HG02938 (cell line): ENCODE measurements at regions not wholly inside any gene's neighbourhood (a gene's known extent, or its start where the extent isn't known, plus 50 kb on each side); places are given as distances from the start of the nearest gene placed in this dataset.

ENCODE experiments used
- ATAC-seq: cut with Tn5 transposase; IDR thresholded peaks from one replicate; pipeline ENCODE4 v1.9.1; 2021; ENCODE audit warnings: mild to moderate bottlenecking, moderate library complexity; ENCODE audit not compliant: unreplicated experiment

DNA sequence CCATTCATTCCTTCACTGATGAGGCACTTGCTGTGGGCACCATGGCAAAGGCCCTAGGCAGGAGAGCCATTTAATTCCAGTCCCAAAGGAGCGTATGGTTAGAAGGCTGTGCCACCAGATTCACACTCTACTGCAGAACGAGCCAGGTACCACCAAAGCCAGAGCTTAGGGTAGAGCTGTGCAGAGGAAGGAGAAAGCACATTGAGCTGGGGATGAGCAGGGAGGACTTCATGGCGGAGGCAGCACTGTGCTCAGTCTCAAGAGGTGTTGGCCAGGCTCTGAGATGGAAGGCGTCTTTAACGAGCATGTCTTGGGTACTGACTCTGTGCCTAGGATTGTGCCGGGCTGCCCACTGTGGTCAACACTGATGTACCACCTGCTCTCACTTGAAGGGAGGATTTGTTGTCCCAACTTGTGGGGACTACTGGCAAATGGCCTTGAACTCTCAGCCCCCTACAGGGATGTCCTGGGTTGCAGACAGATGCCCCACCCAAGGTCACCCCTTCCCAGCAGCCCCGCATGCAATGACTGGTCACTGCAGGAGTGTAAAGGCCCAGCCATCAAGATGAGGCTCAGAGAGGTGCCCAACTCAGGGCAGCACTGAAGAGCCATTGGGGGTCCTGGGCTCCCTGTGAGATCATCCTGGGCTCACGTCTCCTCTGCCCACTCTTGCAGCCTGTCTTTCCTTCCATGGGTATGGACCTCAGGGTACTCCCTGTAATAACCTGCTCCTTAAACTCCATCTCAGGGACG, 251.4 kb downstream of the GLI2 start:
- no peak for ATAC-seq

DNA sequence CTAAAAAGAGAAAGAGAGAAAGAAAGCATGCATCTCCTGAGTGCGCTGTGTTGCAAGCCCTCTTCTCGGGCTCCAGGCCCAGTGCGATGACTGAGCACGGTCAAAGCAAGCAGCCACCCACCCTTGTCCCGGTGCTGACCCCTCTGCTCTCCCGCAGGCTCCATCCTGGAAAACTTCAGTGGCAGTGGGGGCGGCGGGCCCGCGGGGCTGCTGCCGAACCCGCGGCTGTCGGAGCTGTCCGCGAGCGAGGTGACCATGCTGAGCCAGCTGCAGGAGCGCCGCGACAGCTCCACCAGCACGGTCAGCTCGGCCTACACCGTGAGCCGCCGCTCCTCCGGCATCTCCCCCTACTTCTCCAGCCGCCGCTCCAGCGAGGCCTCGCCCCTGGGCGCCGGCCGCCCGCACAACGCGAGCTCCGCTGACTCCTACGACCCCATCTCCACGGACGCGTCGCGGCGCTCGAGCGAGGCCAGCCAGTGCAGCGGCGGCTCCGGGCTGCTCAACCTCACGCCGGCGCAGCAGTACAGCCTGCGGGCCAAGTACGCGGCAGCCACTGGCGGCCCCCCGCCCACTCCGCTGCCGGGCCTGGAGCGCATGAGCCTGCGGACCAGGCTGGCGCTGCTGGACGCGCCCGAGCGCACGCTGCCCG, 252.5 kb downstream of the GLI2 start:
- ATAC-seq, result no peak

DNA sequence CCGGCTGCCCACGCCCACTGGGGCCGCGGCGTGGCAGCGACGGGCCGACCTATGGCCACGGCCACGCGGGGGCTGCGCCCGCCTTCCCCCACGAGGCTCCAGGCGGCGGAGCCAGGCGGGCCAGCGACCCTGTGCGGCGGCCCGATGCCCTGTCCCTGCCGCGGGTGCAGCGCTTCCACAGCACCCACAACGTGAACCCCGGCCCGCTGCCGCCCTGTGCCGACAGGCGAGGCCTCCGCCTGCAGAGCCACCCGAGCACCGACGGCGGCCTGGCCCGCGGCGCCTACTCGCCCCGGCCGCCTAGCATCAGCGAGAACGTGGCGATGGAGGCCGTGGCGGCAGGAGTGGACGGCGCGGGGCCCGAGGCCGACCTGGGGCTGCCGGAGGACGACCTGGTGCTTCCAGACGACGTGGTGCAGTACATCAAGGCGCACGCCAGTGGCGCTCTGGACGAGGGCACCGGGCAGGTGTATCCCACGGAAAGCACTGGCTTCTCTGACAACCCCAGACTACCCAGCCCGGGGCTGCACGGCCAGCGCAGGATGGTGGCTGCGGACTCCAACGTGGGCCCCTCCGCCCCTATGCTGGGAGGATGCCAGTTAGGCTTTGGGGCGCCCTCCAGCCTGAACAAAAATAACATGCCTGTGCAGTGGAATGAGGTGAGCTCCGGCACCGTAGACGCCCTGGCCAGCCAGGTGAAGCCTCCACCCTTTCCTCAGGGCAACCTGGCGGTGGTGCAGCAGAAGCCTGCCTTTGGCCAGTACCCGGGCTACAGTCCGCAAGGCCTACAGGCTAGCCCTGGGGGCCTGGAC, 253.2 kb downstream of the GLI2 start:
- ATAC-seq, result no peak

DNA sequence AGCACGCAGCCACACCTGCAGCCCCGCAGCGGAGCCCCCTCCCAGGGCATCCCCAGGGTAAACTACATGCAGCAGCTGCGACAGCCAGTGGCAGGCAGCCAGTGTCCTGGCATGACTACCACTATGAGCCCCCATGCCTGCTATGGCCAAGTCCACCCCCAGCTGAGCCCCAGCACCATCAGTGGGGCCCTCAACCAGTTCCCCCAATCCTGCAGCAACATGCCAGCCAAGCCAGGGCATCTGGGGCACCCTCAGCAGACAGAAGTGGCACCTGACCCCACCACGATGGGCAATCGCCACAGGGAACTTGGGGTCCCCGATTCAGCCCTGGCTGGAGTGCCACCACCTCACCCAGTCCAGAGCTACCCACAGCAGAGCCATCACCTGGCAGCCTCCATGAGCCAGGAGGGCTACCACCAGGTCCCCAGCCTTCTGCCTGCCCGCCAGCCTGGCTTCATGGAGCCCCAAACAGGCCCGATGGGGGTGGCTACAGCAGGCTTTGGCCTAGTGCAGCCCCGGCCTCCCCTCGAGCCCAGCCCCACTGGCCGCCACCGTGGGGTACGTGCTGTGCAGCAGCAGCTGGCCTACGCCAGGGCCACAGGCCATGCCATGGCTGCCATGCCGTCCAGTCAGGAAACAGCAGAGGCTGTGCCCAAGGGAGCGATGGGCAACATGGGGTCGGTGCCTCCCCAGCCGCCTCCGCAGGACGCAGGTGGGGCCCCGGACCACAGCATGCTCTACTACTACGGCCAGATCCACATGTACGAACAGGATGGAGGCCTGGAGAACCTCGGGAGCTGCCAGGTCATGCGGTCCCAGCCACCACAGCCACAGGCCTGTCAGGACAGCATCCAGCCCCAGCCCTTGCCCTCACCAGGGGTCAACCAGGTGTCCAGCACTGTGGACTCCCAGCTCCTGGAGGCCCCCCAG, 254.1 kb downstream of the GLI2 start:
- ATAC-seq, result no peak

DNA sequence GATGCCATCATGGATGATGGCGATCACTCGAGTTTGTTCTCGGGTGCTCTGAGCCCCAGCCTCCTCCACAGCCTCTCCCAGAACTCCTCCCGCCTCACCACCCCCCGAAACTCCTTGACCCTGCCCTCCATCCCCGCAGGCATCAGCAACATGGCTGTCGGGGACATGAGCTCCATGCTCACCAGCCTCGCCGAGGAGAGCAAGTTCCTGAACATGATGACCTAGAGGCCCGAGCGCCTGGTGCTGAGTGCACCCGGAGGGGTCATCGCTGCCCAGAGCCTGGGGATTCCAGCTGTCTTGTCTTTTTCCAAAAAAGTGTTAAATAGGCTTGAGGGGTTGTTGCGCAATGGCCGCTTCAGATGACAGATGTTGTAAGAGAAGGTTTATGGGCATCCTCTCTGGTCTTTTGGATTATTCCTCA, 254.8 kb downstream of the GLI2 start:
- no peak for ATAC-seq

DNA sequence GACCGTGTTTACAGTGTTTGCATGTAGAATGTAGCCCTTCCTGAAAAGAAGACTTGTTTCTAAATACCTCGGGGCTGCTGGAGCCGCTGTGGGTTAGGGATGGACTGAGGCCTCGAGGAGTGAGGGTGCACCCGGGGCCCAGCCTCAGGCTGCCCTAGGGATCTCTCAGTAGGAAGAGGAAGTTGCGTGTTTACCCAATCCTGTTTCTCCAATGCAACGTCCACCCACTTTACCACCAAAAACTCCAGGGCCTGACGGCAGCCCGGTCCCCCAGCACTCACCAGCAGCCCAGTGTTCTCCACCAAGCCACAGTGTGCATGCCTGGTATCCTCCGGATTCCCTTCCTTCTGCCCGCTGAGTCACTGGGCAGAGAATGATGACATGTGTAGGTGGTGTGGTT, 255.8 kb downstream of the GLI2 start:
- ATAC-seq, result no peak

DNA sequence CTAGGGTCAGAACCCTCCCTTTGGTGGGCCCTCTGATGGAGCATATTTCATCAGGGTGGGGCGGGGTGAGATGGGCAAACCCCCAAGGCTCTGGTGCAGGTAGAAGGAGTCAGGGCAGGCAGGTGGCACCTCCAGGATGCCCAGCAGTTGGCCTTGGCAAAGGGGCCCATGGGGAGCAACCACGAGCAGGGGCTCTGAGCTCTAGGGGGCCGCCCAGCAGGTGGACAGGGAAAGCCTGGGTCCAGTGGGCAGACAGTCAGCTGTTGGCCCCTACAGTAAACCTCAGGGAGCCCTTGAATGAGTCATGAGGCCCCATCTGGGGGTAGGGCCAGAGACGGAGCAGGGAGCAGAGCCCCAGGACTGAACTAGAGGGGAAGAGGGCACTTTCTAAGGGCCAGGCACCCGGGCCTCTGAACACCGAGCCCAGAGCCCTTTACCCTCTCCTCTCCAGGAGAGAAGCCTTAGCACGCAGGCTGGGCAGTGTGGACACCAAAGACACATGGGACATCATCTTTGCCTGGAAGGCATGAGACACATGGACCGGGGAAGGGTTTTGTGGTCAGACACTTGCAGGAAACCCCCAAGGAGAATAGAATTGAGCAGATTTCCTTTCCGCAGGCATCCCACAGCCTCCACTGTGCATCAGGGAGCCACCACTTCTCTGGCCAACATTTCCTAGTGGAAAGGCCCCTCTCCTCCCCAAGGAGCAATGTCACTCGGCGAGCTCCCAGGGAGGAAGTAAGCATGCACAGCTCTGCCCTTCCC, 257.3 kb downstream of the GLI2 start:
- ATAC-seq, result no peak

DNA sequence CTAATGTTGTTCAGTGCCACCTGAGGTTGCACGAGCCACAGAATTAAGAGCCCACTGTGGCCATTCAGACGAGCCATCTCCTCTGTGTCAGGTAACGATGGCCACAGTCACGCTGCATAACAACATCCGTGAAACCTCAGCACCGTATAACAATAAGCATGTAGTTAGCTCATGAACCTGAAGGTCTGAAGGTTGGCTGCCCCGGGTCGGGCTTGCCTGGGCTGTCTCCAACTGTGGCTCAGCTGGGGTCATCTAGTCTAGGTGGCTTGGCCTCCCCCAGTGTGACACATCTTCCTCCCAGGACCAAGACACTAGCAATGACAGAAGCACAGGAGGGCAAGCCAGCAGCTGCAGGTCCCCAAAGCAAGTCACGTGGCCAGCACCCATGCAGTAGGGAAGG, 258.0 kb downstream of the GLI2 start:
- ATAC-seq, result no peak

DNA sequence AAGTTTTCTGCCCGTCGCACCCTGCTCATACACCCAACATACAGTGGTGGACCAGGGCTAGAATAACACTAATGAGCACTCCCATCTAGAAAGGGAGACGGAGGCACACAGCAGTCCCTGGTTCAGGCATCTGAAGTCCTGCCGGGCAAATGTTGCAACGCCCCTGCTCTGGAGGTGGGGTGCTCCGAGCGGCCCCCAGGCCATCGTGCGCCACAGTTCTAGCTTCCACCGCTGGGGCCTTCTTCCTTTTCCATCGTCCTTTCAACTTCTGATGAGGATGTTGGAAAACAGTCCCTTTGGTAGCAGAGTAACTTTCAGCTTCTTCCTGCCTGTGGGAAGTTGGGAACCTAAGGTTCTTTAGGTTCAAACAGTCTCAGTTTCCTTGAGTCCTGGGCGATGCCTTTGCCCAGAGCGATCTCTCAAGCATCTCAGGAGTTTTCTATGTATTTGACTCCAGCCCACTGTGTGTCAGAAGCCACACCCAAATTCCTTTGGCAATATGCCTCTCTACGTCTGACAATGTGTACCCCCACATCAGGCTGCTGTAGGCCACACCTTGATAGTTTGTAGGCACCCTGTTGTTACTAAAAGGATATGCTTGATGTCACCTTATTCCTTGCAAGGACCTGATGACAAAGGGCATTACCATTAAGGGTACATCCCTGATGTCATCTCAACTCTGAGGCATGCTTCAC, 258.8 kb downstream of the GLI2 start:
- ATAC-seq, result no peak

DNA sequence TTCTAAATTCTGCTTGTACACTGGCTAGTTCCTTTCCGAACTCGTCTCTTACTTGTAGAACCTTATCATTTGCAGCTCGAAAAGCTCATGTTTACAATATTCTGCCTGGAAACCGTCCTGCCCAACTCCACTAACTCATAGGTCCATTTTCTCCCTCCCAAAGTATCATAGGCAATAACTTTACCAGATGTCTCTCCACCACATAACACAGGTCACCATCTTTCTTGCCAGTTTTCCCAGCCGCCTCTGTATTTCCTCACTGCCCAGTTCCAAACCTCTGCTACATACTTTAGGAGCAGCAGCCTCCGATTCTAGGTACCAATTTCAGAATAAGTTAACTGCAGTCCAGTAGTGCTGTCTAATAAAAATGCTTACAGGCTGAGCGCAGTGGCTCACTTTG, 259.5 kb downstream of the GLI2 start:
- no peak for ATAC-seq

DNA sequence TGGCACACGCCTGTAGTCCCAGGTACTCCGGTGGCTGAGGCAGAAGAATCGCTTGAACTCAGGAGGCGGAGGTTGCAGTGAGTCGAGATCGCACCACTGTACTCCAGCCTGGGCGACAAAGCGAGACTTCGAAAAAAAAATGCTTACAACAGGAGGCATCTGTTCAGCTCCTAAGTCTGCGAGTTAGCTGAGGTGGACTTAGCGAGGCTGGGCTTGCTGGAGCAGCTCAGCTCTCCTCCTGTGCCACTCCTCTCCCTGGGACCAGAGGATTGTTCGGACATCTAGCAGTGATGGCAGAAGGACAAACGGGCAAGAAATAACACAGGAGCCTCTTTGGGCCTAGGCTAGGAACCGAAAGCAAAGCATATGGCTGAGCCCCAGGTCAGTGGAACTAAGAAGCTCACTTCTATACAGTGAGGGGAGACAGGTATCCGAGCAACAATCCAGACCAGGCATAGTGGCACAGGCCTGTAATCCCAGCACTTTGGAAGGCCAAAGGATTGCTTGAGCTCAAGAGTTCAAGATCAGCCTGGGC, 260.1 kb downstream of the GLI2 start:
- no peak for ATAC-seq

DNA sequence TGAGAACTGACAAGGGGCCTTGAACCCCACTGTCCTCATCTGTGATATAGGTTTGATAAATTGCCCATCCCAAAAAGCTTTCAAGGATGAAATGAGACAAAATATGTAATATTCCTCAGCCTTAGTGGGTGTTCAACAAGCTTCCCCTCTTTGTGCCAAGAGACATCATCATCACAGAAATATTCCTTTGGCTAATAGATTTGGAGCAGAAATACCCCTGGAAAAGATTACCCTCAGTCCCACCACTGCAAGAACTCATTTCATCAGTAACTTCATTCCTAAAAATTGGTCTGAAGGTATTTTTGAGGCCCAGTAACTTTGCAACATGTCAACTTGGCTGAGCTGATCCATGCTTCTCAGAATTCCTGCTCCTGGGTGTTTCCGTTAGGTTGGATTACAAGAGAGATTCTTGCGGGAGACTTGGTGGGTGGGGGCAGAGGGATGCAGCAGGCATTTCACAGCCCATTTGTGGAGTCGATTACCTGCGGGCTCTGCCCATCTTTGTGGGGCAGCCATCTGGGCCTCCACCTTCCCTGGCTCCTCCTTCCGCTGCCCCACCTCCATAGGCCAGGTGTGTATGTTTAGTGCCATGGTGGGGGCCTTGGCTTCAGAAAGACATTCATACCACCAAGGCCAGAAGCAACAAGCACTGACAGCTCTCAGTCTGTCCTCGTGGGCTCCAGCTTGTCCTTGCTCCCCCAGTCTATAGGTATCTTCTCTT, 263.9 kb downstream of the GLI2 start:
- ATAC-seq, result no peak

DNA sequence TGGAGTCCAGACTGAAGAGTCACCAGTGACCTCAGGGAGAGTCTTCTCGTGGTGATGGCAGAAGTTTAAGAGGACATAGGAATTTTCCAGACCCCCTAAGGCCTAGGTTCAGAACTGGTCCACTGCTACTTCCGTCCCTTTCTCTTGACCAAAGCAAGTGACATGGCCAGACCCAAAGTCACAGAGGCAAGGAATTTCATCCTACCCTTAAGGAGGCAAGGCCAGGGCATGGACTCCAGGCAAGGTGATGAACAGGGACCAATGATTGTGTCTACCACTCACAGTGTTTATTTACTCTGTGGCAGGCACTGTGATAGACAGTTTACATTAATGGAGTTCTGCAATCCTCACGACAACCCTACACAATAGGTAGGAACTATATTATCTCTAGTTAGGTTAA, 265.1 kb downstream of the GLI2 start:
- ATAC-seq, result no peak

DNA sequence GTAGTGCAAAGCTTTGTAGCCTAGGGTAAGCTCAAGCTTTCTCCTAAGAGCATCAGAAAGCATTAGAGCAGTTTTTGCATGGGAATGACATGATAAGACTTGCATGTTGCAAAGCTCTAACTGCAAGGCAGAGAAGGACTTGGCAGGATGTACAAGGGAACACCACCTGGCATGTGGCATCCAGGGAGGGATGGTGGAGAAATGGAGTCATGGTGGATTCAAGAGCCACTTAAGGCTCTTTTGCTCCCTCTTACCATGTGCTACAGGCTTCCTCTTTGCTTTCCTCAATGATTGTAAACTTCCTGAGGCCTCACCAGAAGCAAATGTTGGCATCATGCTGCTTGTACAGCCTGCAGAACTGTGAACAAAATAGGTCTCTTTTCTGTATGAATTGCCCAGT, 266.0 kb downstream of the GLI2 start:
- ATAC-seq, result no peak

DNA sequence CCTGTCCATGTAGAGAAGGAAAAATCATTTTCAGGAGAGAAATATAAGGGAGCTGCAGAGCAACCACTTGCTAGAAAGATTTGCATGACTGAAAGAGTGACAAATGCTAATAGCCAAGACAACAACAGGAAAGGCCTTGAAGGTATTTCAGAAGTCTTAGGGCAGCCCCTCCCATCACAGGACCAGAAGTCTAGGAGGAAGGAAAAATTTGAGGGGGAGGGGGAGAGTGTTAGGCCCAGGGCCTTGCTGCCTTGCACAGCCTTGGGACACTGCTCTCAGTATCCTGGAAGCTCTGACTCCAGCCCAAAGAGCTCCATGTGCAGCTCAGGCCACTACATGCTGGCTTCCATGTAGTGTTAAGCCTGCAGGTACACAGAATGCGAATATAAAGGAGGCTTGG, 266.9 kb downstream of the GLI2 start:
- no peak for ATAC-seq

DNA sequence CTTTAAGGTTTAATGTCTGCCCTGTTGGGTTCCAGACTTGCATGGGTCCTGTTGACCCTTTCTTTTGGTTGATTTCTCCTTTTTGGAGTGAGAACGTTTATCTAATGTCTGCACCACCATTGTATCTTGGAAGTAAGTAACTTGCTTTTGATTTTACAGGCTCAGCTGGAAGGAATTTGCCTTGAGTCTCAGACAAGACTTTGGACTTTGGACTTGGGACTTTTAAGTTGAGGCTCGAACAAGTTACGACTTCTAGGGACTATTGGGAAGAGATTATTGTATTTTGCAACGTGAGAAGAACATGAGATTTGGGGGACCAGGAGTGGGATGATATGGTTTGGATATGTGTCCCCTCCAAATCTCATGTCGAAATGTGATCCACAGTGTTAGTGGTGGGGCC, 267.7 kb downstream of the GLI2 start:
- ATAC-seq, result no peak

DNA sequence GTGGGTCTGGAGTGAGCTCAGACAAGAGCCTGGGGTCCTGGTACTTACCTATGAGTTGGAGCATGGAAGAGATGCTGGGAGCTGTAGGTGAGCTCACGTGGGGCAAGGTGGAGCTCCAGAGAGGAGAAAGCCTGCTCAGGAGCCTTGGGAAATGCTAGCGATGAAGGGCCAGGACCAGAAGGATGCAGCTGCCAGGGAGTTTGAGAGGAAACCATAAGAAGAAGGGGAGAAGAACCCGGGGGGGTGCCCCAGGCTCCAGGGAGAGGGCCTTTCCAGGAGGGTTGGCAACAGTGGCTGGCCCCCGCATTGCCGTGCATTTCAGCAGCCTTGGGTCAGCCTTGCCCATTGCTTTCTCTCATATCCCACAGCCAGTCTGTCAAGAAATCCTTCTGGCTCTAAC, 268.7 kb downstream of the GLI2 start:
- ATAC-seq, result no peak

DNA sequence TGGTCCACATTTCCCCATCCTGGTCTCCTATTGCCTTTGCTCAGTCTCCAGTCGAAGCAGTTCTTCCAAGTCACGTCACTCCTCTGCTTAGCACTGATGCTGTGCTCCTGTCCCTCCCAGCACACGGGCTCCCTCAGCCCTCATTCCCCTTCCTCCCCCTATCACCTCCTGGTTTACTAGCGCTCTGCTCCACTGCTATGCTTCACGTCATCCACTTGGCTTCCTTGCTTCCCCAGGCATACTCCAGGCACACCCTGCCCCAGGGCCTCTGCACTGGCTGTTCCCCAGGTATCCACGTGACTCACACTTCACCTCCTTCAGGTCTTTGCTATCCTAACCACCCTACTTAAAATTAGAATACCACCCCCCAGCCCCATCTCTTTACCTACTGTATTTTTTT, 269.3 kb downstream of the GLI2 start:
- no peak for ATAC-seq

DNA sequence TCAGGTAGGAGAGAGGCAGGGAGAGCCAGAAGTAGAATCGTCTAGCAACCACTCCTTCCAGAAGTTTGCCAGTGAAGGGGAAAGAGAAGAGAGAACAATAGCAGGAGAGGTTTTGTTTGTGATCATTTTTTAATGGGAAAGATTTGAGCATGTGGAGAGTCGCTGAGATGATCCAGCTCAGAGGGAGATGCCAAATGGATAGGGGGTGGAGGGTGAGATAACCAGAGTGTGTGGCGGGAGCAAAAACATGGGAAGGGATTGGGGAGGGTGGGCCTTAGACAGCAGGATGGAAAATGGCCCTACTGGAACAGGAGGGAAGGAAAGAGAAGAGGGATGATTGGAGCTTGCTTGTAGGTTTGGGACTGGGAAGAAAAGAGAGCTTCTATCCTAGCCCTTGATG, 269.8 kb downstream of the GLI2 start:
- ATAC-seq, result no peak
